ENCODE measurements at regions not wholly inside any gene's neighbourhood (a gene's known extent, or its start where the extent isn't known, plus 50 kb on each side); places are given as distances from the start of the nearest gene placed in this dataset.

DNA sequence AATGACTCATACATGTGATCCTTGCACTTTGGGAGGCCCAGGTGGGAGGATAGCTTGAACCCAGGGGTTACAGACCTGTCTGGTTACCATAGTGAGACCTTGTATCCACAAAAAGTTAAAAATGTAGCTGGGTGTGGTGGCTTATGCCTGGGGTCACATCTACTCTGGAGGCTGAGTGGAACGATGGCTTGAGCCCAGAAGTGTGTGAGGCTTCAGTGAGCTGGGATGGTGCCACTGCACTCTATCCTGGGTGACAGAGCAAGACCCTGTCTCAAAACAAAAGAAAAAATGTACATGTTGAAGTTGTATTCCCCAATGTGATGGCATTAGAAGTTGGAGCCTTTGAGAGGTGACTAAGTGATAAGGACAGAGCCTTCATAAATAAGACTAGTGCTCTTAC is 409.4 kb upstream of the PABPC4L start:
- Histone ChIP-seq H3K36me3 (no peaks in the 10 kb centered on the region), H3K4me3 (no peak overlapping the region), H3K27me3 (no peaks in the 10 kb centered on the region), H3K27ac (no peak overlapping the region), H3K9me3 (no peaks in the 10 kb centered on the region), H3K4me1 (no peaks in the 10 kb centered on the region)
- intact Hi-C loops (cut with DNase I; ENCODE audit: low total_unique reads): no loop called here
- in situ Hi-C loops (cut with MboI; ENCODE audit: low sequenced_read_pairs in 4 of 4): no loop called here
- DNase-seq: no peak
- TF ChIP-seq POLR2A (IDR thresholded peaks at IDR 0.05): no peak
- TF ChIP-seq, protein P1, sequence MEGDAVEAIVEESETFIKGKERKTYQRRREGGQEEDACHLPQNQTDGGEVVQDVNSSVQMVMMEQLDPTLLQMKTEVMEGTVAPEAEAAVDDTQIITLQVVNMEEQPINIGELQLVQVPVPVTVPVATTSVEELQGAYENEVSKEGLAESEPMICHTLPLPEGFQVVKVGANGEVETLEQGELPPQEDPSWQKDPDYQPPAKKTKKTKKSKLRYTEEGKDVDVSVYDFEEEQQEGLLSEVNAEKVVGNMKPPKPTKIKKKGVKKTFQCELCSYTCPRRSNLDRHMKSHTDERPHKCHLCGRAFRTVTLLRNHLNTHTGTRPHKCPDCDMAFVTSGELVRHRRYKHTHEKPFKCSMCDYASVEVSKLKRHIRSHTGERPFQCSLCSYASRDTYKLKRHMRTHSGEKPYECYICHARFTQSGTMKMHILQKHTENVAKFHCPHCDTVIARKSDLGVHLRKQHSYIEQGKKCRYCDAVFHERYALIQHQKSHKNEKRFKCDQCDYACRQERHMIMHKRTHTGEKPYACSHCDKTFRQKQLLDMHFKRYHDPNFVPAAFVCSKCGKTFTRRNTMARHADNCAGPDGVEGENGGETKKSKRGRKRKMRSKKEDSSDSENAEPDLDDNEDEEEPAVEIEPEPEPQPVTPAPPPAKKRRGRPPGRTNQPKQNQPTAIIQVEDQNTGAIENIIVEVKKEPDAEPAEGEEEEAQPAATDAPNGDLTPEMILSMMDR (IDR thresholded peaks at IDR 0.05 in 4 of 5, conservative IDR thresholded peaks at IDR 0.05 in 1 of 5): no peak
- no peak for ATAC-seq

- no peaks in the 10 kb centered on the region for H3K36me3 ChIP-seq
- no peak overlapping the region for H3K4me3 ChIP-seq
- TF ChIP-seq, protein P1 (IDR thresholded peaks at IDR 0.05 in 4 of 5, conservative IDR thresholded peaks at IDR 0.05 in 1 of 5): no peak
- no peak for TF ChIP-seq POLR2A (IDR thresholded peaks at IDR 0.05)
- H3K27ac ChIP-seq: no peak overlapping the region
- H3K27me3 ChIP-seq: no peaks in the 10 kb centered on the region
- H3K9me3 ChIP-seq: no peaks in the 10 kb centered on the region
- no peak for DNase-seq
- H3K4me1 ChIP-seq: no peaks in the 10 kb centered on the region
- ATAC-seq: no peak
- in situ Hi-C loops (cut with MboI; ENCODE audit: low sequenced_read_pairs in 4 of 4): no loop called here
- intact Hi-C loops (cut with DNase I; ENCODE audit: low total_unique reads): no loop called here
Measured at GRCh38 chr4:134610172-134610571, 408.6 kb upstream of the PABPC4L start.

DNA sequence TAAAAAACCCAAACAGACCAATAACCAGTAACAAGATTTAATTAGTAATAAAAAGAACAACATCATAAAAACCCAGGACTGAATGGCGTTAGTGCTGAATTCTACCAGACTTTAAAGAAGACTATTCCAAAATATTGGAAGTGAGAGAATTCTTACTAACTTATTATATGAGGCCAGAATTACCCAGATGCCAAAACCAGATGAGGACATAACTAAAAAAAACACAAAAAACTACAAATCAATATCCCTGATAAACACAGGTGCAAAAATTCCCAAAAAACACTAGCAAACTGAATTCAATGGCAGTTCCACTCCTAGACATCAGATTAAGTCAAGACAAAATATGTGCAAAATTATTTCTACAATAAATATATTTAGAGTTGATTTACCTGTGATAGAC is 400.1 kb upstream of the PABPC4L start:
- no peak for ATAC-seq
- Histone ChIP-seq H3K4me1 (no peaks in the 10 kb centered on the region), H3K36me3 (no peaks in the 10 kb centered on the region), H3K4me3 (no peak overlapping the region), H3K9me3 (no peaks in the 10 kb centered on the region), H3K27ac (no peak overlapping the region), H3K27me3 (no peaks in the 10 kb centered on the region)
- in situ Hi-C loops (cut with MboI; ENCODE audit: low sequenced_read_pairs in 4 of 4) (no loop called here), intact Hi-C loops (cut with DNase I; ENCODE audit: low total_unique reads) (no loop called here)
- TF ChIP-seq POLR2A (IDR thresholded peaks at IDR 0.05): no peak
- TF ChIP-seq, protein P1 (IDR thresholded peaks at IDR 0.05 in 4 of 5, conservative IDR thresholded peaks at IDR 0.05 in 1 of 5): no peak
- DNase-seq: no peak

DNA sequence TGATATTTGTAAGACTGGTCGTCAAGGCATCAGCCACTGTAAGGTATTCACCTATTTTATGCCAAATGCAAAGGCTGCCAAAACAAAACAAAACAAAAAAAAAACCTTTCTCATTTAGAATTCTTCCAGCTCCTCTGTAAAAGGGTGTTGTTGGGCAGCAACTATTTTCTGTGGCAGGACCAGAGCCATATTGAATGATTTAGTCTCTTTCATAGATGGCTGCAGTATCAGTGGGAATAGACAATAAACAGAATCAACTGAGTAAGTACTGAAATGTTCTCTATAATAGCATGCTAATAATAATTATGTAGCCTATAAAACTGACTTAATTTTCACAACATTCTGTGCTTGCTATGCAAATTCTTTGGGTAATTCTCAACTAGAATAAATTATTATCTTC is 389.7 kb upstream of the PABPC4L start:
- intact Hi-C loops (cut with DNase I; ENCODE audit: low total_unique reads): no loop called here

GRCh38 chr4:134585972-134586371 is 384.4 kb upstream of the PABPC4L start:
- no peaks in the 10 kb centered on the region for H3K9me3 ChIP-seq
- H3K4me3 ChIP-seq: no peak overlapping the region
- ATAC-seq (no peak), DNase-seq (no peak)
- in situ Hi-C loops (cut with MboI; ENCODE audit: low sequenced_read_pairs in 4 of 4) (no loop called here), intact Hi-C loops (cut with DNase I; ENCODE audit: low total_unique reads) (no loop called here)
- H3K27me3 ChIP-seq: no peaks in the 10 kb centered on the region
- no peaks in the 10 kb centered on the region for H3K36me3 ChIP-seq
- H3K4me1 ChIP-seq: no peaks in the 10 kb centered on the region
- H3K27ac ChIP-seq: no peak overlapping the region
- no peak for TF ChIP-seq POLR2A (IDR thresholded peaks at IDR 0.05)
- TF ChIP-seq, protein P1 (IDR thresholded peaks at IDR 0.05 in 4 of 5, conservative IDR thresholded peaks at IDR 0.05 in 1 of 5): no peak

More for the DNA sequence above, 389.7 kb upstream of the PABPC4L start:
- in situ Hi-C loops (cut with MboI; ENCODE audit: low sequenced_read_pairs in 4 of 4): no loop called here
- H3K27me3 ChIP-seq: no peaks in the 10 kb centered on the region
- no peak overlapping the region for H3K27ac ChIP-seq
- no peak overlapping the region for H3K4me3 ChIP-seq
- no peaks in the 10 kb centered on the region for H3K4me1 ChIP-seq
- no peaks in the 10 kb centered on the region for H3K9me3 ChIP-seq
- no peak for DNase-seq
- ATAC-seq: no peak
- H3K36me3 ChIP-seq: no peaks in the 10 kb centered on the region
- TF ChIP-seq, protein P1 (IDR thresholded peaks at IDR 0.05 in 4 of 5, conservative IDR thresholded peaks at IDR 0.05 in 1 of 5): no peak
- TF ChIP-seq POLR2A (IDR thresholded peaks at IDR 0.05): no peak

Data from gastrocnemius medialis (tissue), 4 donors.